LNCAP (cell line): ENCODE measurements at regions not wholly inside any gene's neighbourhood (a gene's known extent, or its start where the extent isn't known, plus 50 kb on each side); places are given as distances from the start of the nearest gene placed in this dataset.

Source experiments
- TF ChIP-seq, protein P1 (sequence below): fragments of 450-650 bp; IDR thresholded peaks from 2 replicates; pipeline ENCODE4 v1.5.1; 2017; ENCODE audit warnings: mild to moderate bottlenecking

- TF ChIP-seq, protein P1, sequence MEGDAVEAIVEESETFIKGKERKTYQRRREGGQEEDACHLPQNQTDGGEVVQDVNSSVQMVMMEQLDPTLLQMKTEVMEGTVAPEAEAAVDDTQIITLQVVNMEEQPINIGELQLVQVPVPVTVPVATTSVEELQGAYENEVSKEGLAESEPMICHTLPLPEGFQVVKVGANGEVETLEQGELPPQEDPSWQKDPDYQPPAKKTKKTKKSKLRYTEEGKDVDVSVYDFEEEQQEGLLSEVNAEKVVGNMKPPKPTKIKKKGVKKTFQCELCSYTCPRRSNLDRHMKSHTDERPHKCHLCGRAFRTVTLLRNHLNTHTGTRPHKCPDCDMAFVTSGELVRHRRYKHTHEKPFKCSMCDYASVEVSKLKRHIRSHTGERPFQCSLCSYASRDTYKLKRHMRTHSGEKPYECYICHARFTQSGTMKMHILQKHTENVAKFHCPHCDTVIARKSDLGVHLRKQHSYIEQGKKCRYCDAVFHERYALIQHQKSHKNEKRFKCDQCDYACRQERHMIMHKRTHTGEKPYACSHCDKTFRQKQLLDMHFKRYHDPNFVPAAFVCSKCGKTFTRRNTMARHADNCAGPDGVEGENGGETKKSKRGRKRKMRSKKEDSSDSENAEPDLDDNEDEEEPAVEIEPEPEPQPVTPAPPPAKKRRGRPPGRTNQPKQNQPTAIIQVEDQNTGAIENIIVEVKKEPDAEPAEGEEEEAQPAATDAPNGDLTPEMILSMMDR = no peak
These were observed 69.0 kb upstream of the CCN2 start for GRCh38 chr6:132020138-132020581.

GRCh38 chr6:132019586-132019985, 68.4 kb upstream of the CCN2 start:
- TF ChIP-seq, protein P1 = no peak

- TF ChIP-seq, protein P1 = no peak
These were observed 66.8 kb upstream of the CCN2 start for GRCh38 chr6:132017942-132018341.

GRCh38 chr6:132016396-132016795, 65.2 kb upstream of the CCN2 start:
- TF ChIP-seq, protein P1 = no peak

DNA sequence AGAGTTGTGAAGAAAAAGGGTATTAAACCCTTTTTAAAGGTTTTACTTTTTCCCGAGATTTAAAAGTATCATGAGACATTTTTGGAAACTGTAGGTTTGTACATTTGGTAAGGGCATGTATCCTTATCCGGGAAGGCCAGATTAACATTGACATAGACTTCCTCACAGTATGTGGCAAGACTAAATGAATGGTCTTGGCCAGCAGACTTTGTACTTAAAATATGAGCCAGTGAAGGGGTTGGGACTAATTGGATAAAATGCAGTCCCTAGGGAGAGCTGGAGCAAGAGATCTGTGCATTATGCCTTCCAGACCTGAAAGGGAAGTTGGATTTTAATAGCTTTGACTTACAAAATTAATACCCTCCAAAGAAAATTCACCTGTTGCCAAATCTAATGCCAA, 60.4 kb upstream of the CCN2 start:
- TF ChIP-seq, protein P1 = no peak

DNA sequence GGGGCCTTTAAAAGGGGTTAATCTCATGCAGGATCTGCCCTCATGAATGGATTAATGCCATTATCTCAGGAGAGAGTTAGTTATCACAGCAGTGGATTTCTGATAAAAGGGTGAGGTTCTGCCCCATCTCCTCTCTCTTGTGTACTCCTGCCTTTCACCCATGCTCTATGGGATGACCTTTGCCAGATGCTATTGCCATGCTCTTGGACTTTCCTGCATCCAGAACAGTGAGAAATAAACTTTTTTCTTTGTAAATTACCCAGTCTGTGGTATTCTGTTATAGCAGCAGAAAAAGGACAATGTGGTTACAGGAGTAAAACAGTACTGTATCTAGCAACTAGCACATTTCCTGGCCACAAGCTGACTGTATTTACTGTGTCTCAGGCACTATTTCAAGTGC, 58.0 kb upstream of the CCN2 start:
- TF ChIP-seq, protein P1 = no peak

DNA sequence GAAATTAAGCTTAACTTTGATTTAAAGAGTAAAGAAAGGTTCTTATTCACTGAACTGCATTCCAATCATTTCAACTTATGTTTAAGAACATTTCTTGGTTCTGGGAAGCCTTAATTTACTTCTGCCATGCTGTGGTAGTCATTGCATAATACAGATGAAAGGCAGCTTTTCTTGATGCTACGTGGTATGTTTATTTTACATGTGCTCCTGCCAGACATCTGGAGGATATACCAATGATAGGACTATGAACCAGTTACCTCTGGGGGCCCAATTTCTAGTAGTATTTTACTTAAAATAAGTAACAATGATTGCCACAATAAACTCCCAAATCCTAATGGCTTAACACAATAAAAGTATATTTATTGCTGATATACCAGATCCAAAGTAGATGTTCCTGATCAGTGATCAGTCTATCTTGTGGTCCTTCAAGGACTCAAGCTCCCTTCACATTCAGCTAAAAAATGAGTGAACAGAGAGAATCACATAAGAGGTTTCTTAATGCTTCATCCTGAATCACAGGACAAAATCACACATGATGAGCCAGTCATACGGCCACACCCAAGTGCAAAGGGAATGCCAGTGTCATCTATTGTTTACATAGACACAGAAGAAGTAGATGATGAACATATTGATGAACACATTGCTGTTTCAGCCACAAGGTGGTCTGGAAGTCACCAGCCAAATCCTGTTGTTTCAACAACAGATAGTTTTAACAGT, 56.5 kb upstream of the CCN2 start:
- TF ChIP-seq, protein P1 = no peak

DNA sequence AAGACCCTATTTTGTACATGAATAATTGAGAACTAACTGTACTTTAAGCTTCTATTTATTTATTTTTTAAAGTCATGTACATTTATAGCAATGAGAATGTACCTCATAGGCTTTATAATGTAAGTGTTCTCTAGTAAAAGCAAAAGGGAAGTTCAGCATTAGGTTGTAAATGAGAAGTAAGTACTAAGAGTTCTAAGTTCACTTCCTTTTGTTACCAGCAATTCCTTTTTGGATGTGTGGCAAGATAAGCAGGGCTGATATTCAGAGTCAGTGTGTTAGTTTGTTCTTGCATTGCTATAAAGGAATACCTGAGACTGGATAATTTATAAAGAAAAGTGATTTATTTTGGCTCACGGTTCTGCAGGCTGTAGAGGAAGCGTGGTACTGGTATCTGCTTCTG, 54.0 kb upstream of the CCN2 start:
- TF ChIP-seq, protein P1 = no peak
